GM12872 (cell line): ENCODE measurements at regions not wholly inside any gene's neighbourhood (a gene's known extent, or its start where the extent isn't known, plus 50 kb on each side); places are given as distances from the start of the nearest gene placed in this dataset.

Experiments
- TF ChIP-seq, protein P1 (sequence below): IDR thresholded peaks from 3 replicates; pipeline ENCODE4 v1.5.1; 2011; ENCODE audit warnings: low read depth, mild to moderate bottlenecking, low read length, moderate library complexity; ENCODE audit not compliant: insufficient read depth

DNA sequence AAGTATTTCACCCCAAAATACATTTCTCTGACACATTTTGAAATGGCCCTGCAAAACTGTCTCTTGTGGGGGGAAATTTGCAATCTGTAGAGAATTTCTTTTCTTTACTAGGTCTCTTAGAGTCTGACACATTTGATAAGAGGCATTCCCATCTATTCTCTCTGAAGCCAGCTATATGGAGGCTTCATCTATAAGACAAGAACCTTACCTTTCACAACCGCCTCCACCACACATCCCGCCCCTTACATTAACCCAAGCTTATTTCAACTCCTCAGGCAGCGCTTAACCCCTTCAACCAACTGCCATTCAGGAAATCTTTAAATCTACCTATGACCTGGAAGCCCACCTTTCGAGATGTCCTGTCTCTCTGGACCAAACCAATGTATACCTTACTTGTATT is 829.5 kb downstream of the TLE4 start:
- TF ChIP-seq, protein P1, sequence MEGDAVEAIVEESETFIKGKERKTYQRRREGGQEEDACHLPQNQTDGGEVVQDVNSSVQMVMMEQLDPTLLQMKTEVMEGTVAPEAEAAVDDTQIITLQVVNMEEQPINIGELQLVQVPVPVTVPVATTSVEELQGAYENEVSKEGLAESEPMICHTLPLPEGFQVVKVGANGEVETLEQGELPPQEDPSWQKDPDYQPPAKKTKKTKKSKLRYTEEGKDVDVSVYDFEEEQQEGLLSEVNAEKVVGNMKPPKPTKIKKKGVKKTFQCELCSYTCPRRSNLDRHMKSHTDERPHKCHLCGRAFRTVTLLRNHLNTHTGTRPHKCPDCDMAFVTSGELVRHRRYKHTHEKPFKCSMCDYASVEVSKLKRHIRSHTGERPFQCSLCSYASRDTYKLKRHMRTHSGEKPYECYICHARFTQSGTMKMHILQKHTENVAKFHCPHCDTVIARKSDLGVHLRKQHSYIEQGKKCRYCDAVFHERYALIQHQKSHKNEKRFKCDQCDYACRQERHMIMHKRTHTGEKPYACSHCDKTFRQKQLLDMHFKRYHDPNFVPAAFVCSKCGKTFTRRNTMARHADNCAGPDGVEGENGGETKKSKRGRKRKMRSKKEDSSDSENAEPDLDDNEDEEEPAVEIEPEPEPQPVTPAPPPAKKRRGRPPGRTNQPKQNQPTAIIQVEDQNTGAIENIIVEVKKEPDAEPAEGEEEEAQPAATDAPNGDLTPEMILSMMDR, result no peak

DNA sequence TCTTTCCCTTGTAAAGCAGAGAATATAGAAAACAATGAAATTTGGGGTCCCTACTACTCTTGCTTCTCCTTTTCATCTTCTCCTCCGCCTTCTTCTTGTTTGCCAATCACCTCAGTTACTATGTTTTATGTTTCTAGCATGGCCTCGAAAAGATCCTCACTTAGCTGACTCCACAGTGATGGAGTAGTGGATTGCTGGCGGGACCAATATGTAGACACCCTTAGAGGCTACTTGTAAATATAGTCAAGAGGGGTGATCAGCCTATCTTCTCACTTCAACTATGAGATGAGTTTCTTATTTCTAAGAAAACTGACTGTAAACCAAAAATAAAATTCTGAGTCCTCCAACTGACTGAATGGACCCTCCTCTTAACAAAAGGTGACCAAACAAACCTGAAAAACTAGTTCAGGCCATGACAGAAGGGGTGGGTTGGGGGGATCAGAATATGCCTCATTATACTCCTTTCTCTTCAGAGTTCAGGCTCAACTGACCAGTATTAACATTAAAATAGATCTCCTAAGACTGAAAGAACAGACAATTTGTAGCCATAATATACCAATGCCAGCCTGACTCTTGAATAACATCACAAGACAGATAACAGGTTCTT is 829.0 kb downstream of the TLE4 start:
- TF ChIP-seq, protein P1, result no peak

DNA sequence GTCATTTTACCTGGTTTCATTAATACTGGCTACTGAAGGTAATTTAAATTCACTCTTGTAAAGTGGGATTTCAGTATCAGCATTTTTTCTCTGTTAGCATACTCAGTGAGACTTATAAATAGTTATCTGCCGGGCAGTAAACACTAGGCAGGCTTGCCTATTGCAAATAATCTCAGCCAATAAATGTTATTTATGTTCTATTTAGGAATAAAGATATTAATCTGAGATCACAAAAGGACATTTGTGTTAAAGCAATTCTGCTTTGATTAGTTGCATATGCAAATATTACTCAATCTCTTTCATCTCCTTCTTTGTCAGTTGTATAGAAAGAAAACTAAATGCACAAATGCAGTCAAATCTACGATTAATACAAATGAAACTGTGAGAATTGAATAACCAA is 827.8 kb downstream of the TLE4 start:
- TF ChIP-seq, protein P1, result no peak

DNA sequence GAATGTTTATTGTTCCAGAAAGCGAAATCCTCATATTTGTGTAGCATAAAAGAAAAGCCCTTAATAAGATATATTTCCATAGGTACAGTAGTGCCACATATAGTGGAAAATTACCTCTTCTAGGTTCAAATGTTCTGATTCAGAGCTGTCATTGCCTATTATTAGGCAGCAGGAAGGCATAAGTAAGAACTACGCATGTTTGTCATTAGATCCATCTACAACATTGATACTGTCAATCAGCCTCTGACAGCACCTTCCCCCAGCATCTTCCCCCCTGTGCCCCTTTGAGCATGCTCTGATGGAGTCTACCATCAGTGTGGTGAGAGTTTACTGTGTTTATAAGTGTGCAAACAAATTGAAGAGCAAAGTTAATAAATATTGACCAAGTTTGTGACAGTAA is 816.1 kb downstream of the TLE4 start:
- TF ChIP-seq, protein P1, result no peak

DNA sequence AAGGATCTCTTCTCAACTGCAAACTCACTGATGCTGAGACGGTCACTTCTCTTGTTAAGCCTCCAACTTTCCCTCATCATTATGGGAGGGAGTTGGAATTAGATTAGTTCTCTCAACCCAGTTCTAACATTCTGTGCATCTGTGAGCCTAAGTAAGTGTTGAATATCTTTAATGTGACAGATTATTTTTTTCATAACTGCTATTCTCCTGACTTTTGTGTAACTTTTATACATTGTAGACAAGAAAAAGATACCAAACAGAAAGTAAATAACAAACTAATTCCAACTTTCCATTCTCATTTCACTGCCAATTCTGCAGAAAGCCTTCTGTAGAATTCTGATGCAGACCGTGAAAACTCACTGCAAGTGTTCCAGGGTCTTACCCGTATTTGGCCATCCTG is 813.5 kb downstream of the TLE4 start:
- TF ChIP-seq, protein P1, result no peak

DNA sequence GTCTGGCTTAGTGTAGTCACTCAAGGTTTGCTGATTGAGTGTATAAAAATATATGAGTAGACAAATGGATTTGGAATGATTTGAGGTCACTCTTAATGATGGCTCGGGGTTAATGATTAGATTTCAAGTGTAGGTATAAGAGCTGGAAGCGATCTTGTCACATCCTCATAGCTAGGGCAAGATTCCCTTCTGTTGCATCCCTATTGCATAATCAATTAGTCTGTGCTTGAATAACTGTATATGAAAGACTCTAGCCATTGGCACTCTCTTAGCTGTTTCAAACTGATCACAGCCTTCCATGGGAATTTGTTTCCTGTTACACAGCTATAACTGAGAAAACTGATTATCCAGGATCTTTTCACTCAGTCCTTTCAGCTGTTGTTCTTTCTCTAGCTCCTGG is 811.6 kb downstream of the TLE4 start:
- TF ChIP-seq, protein P1, result no peak

DNA sequence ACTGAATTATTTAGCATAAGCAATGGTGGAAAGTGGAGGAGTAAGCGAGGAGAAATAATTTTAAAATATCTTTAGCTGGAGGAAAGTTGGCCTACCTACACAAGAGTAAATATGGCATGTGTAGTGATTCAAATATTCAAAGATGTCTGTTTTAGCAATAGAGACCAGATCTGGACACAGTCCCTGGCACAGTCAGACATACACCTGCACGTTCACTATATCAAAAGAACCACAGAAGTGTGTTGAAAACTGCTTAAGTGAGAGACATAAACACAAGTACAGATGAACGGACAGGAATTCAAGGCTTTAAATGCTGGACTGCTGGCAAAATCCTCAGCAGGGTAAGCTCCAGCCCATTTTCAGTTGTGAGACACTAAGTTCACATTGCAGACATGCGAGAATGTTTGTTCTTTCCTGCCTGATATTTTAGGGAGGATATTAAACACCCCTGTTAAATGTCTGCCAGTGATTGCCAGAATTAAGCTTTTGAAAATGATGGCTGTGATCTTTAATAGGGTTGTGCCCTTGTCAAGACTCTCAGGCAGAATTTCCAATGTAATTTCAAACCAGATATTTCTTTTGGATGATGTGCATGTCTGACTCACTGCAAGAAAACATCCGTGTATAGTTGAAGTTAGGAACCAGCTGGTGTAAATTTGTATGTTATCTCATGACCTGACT is 810.6 kb downstream of the TLE4 start:
- TF ChIP-seq, protein P1, result no peak

DNA sequence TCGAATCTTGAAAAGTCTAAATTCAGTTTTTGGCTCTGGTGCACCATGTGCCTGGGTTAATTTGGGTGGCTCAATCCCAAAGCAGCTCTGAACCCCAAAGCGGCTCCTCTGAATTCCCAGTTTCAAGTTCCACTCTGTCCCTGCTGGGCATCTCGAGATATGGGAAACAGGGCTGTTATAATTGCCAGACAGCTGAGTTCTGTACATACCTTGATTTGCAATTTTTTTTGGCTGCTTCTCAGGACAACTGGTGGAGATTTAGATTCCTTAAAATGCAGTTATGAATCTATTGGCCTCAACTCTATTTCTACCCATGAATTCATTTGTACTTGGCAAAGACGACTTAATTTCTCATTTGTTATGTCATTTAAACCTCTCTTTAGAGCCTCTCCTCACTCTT is 808.5 kb downstream of the TLE4 start:
- TF ChIP-seq, protein P1, result no peak
